Activated CD4-positive, alpha-beta T cell treated with anti-CD3 and anti-CD28 coated beads, Interleukin-10, Interleukin-2, amounts not matched to agents 100 ng/mL and 50 ng/mL, durations not matched to agents 16 hours and 8 hours (primary cell): ENCODE measurements at regions not wholly inside any gene's neighbourhood (a gene's known extent, or its start where the extent isn't known, plus 50 kb on each side); places are given as distances from the start of the nearest gene placed in this dataset.

Experiments
- DNase-seq: peaks from one replicate; pipeline ENCODE4 v3.0.0-alpha.2; 2020

- no peak for DNase-seq
These were observed 161.9 kb upstream of the SPATS2L start for GRCh38 chr2:200144571-200144970.

GRCh38 chr2:200146501-200146900 lies 160.0 kb upstream of the SPATS2L start:
- no peak for DNase-seq

- DNase-seq = no peak
These were observed 159.1 kb upstream of the SPATS2L start for GRCh38 chr2:200147371-200147770.

GRCh38 chr2:200148366-200148765 lies 158.1 kb upstream of the SPATS2L start:
- DNase-seq = no peak

GRCh38 chr2:200150411-200151086 lies 155.9 kb upstream of the SPATS2L start:
- DNase-seq = no peak

- no peak for DNase-seq
These were observed 150.8 kb upstream of the SPATS2L start for GRCh38 chr2:200155652-200156051.

GRCh38 chr2:200156166-200156835 lies 150.2 kb upstream of the SPATS2L start:
- no peak for DNase-seq

GRCh38 chr2:200158647-200159356 lies 147.7 kb upstream of the SPATS2L start:
- no peak for DNase-seq

GRCh38 chr2:200159357-200159707 lies 147.2 kb upstream of the SPATS2L start:
- no peak for DNase-seq

GRCh38 chr2:200159829-200160781 lies 146.4 kb upstream of the SPATS2L start:
- no peak for DNase-seq

GRCh38 chr2:200161458-200161857 lies 145.0 kb upstream of the SPATS2L start:
- DNase-seq = no peak

GRCh38 chr2:200165687-200166086 lies 140.8 kb upstream of the SPATS2L start:
- DNase-seq = no peak

GRCh38 chr2:200168641-200169555 lies 137.6 kb upstream of the SPATS2L start:
- DNase-seq = no peak

- no peak for DNase-seq
These were observed 136.3 kb upstream of the SPATS2L start for GRCh38 chr2:200170221-200170620.

GRCh38 chr2:200171731-200172482 lies 134.6 kb upstream of the SPATS2L start:
- DNase-seq = no peak

- DNase-seq = no peak
These were observed 134.0 kb upstream of the SPATS2L start for GRCh38 chr2:200172521-200172920.

- DNase-seq = no peak
These were observed 133.4 kb upstream of the SPATS2L start for GRCh38 chr2:200172944-200173581.

GRCh38 chr2:200173691-200174090 lies 132.8 kb upstream of the SPATS2L start:
- DNase-seq = no peak

GRCh38 chr2:200174433-200175216 lies 131.9 kb upstream of the SPATS2L start:
- no peak for DNase-seq
